SK-N-SH treated with all-trans-retinoic acid at 6 μM for 48 hours (cell line): ENCODE measurements at regions not wholly inside any gene's neighbourhood (a gene's known extent, or its start where the extent isn't known, plus 50 kb on each side); places are given as distances from the start of the nearest gene placed in this dataset.

ENCODE experiments used
- ATAC-seq: fragments of 200-7000 bp; cut with Tn5 transposase; 3 replicates; pipeline ENCODE4 v1.9.1; 2020; ENCODE audit warnings: mild to moderate bottlenecking, moderate library complexity
- ARNTL ChIP-seq: fragments of 450-650 bp; formaldehyde crosslinking; IDR thresholded peaks from 2 replicates; pipeline ENCODE4 v1.5.0; 2020; ENCODE audit warnings: low read depth, mild to moderate bottlenecking, moderate library complexity, borderline replicate concordance
- BACH2 ChIP-seq: fragments of 250-450 bp; sonication (Bioruptor Pico); IDR thresholded peaks from 2 replicates; pipeline ENCODE4 v1.9.0; 2021; ENCODE audit warnings: mild to moderate bottlenecking, borderline replicate concordance
- CREB5 ChIP-seq: fragments of 250-450 bp; sonication (Bioruptor Pico); IDR thresholded peaks from 2 replicates; pipeline ENCODE4 v1.5.1; 2020; ENCODE audit warnings: low read depth, mild to moderate bottlenecking, moderate library complexity
- CSDC2 ChIP-seq: fragments of 250-450 bp; sonication (Bioruptor Pico); IDR thresholded peaks from 2 replicates; pipeline ENCODE4 v1.5.0; 2020; ENCODE audit warnings: mild to moderate bottlenecking, moderate library complexity
- CSRNP3 ChIP-seq: fragments of 250-450 bp; sonication (Bioruptor Pico); IDR thresholded peaks from 2 replicates; pipeline ENCODE4 v1.5.1; 2021; ENCODE audit warnings: mild to moderate bottlenecking, moderate library complexity
- ESRRG ChIP-seq: fragments of 250-450 bp; sonication (Bioruptor Pico); IDR thresholded peaks from 2 replicates; pipeline ENCODE4 v1.6.1; 2021; ENCODE audit warnings: mild to moderate bottlenecking
- GLIS3 ChIP-seq: fragments of 250-450 bp; sonication (Bioruptor Pico); IDR thresholded peaks from 2 replicates; pipeline ENCODE4 v1.5.0; 2020; ENCODE audit warnings: mild to moderate bottlenecking, moderate library complexity
- ISL1 ChIP-seq: fragments of 250-450 bp; sonication (Bioruptor Pico); IDR thresholded peaks from 2 replicates; pipeline ENCODE4 v2.1.2; 2022; ENCODE audit warnings: mild to moderate bottlenecking, moderate library complexity
- OSR1 ChIP-seq: fragments of 250-450 bp; sonication (Bioruptor Pico); IDR thresholded peaks from 2 replicates; pipeline ENCODE4 v1.8.0; 2022; ENCODE audit warnings: moderate library complexity, mild to moderate bottlenecking, inconsistent platforms
- PATZ1 ChIP-seq: fragments of 250-450 bp; sonication (Bioruptor Pico); IDR thresholded peaks from 2 replicates; pipeline ENCODE4 v1.8.0; 2020; ENCODE audit warnings: mild to moderate bottlenecking, moderate library complexity, borderline replicate concordance
- POU6F1 ChIP-seq: fragments of 250-450 bp; sonication (Bioruptor Pico); IDR thresholded peaks from 2 replicates; pipeline ENCODE4 v1.8.0; 2021; ENCODE audit warnings: low read depth, mild to moderate bottlenecking, moderate library complexity, borderline replicate concordance
- PPARA ChIP-seq: fragments of 250-450 bp; sonication (Bioruptor Pico); IDR thresholded peaks from 2 replicates; pipeline ENCODE4 v1.5.0; 2020; ENCODE audit warnings: mild to moderate bottlenecking, borderline replicate concordance
- RARB ChIP-seq: fragments of 250-450 bp; sonication (Bioruptor Pico); IDR thresholded peaks from 2 replicates; pipeline ENCODE4 v1.8.0; 2021; ENCODE audit warnings: mild to moderate bottlenecking, moderate library complexity
- SNAI2 ChIP-seq: fragments of 250-450 bp; sonication (Bioruptor Pico); IDR thresholded peaks from 2 replicates; pipeline ENCODE4 v1.5.0; 2020; ENCODE audit warnings: mild to moderate bottlenecking, moderate library complexity
- TCF4 ChIP-seq: fragments of 250-450 bp; sonication (Bioruptor Pico); IDR thresholded peaks from 2 replicates; pipeline ENCODE4 v1.8.0; 2021; ENCODE audit warnings: mild to moderate bottlenecking, moderate library complexity, borderline replicate concordance
- TOX ChIP-seq: fragments of 250-450 bp; sonication (Bioruptor Pico); IDR thresholded peaks from 2 replicates; pipeline ENCODE4 v1.8.0; 2021; ENCODE audit warnings: mild to moderate bottlenecking, moderate library complexity, borderline replicate concordance
- TSHZ2 ChIP-seq: fragments of 250-450 bp; sonication (Bioruptor Pico); IDR thresholded peaks from 2 replicates; pipeline ENCODE4 v1.5.0; 2020; ENCODE audit warnings: mild to moderate bottlenecking, moderate library complexity
- ZC3H10 ChIP-seq: fragments of 250-450 bp; sonication (Bioruptor Pico); IDR thresholded peaks from 2 replicates; pipeline ENCODE4 v1.5.1; 2021; ENCODE audit warnings: mild to moderate bottlenecking, moderate library complexity
- ZFP30 ChIP-seq: fragments of 450-650 bp; formaldehyde crosslinking; IDR thresholded peaks from 2 replicates; pipeline ENCODE4 v1.5.0; 2022; ENCODE audit warnings: mild to moderate bottlenecking, moderate library complexity
- ZNF565 ChIP-seq: fragments of 450-650 bp; formaldehyde crosslinking; conservative IDR thresholded peaks from 2 replicates; pipeline ENCODE4 v1.5.0; 2020; ENCODE audit warnings: low read depth, mild to moderate bottlenecking, moderate library complexity
- ZNF70 ChIP-seq: fragments of 450-650 bp; formaldehyde crosslinking; IDR thresholded peaks from 2 replicates; pipeline ENCODE4 v1.5.0; 2020; ENCODE audit warnings: mild to moderate bottlenecking, moderate library complexity
- ZNF8 ChIP-seq: fragments of 450-650 bp; formaldehyde crosslinking; IDR thresholded peaks from 2 replicates; pipeline ENCODE4 v1.5.0; 2020; ENCODE audit warnings: mild to moderate bottlenecking, moderate library complexity

GRCh38 chr10:78337646-78338391 is 304.2 kb downstream of the RPS24 start:
- no peak for ATAC-seq
- TF ChIP-seq ZNF70 (CRISPR knock-in tag): no peak
- no peak for TF ChIP-seq TSHZ2 (CRISPR knock-in tag)
- no peak for TF ChIP-seq CREB5 (CRISPR knock-in tag)
- TF ChIP-seq TOX (CRISPR knock-in tag): no peak
- TF ChIP-seq ARNTL (CRISPR knock-in tag): no peak
- TF ChIP-seq POU6F1 (CRISPR knock-in tag): no peak
- no peak for TF ChIP-seq ESRRG (CRISPR knock-in tag)
- TF ChIP-seq ZNF565 (CRISPR knock-in tag): no peak
- TF ChIP-seq GLIS3 (CRISPR knock-in tag): no peak
- TF ChIP-seq PPARA (CRISPR knock-in tag): no peak
- no peak for TF ChIP-seq ZNF8 (CRISPR knock-in tag)
- TF ChIP-seq ZC3H10 (CRISPR knock-in tag): no peak
- no peak for TF ChIP-seq CSDC2 (CRISPR knock-in tag)
- no peak for TF ChIP-seq TCF4 (CRISPR knock-in tag)
- no peak for TF ChIP-seq BACH2 (CRISPR knock-in tag)

- no peak for ATAC-seq
- TF ChIP-seq ESRRG (CRISPR knock-in tag) (no peak), OSR1 (CRISPR knock-in tag) (no peak), TCF4 (CRISPR knock-in tag) (no peak), ZNF8 (CRISPR knock-in tag) (no peak)
- TF ChIP-seq, all 23 proteins: peak for 0
Measured at GRCh38 chr10:78338717-78339116, 305.1 kb downstream of the RPS24 start.

- no peak for ATAC-seq
- TF ChIP-seq ARNTL (CRISPR knock-in tag) (no peak), PATZ1 (CRISPR knock-in tag) (no peak), ZNF8 (CRISPR knock-in tag) (no peak), CREB5 (CRISPR knock-in tag) (no peak), ZNF565 (CRISPR knock-in tag) (no peak), ZFP30 (CRISPR knock-in tag) (no peak), TCF4 (CRISPR knock-in tag) (no peak), RARB (no peak), SNAI2 (CRISPR knock-in tag) (no peak), ZC3H10 (CRISPR knock-in tag) (no peak), TSHZ2 (CRISPR knock-in tag) (no peak), CSRNP3 (no peak), ISL1 (CRISPR knock-in tag) (no peak), TOX (CRISPR knock-in tag) (no peak)
Measured at GRCh38 chr10:78339251-78339650, 305.6 kb downstream of the RPS24 start.
